HCT116 (cell line): ENCODE measurements at regions not wholly inside any gene's neighbourhood (a gene's known extent, or its start where the extent isn't known, plus 50 kb on each side); places are given as distances from the start of the nearest gene placed in this dataset.

Experiments
- ATAC-seq: fragments of 200-7000 bp; cut with Tn5 transposase; 2 replicates; pipeline ENCODE4 v1.9.1; 2020; ENCODE audit warnings: mild to moderate bottlenecking, moderate library complexity
- BruUV-seq: library from RNA; stranded (reverse); fragments of 400-500 nt; replicated peaks from 2 replicates; lab custom pipeline; 2021; lab: Mats Ljungman, UMichigan
- CTCF ChIA-PET: fragments of 300-600 bp; sonication (Branson Sonifier 250); formaldehyde crosslinking; loops from one replicate; lab custom pipeline; 2021; ENCODE audit warnings: antibody characterized with exemption; lab: Charles Lee
- POLR2A ChIA-PET: fragments of 300-600, 350-600 bp; sonication (Branson Sonifier 250); formaldehyde crosslinking; loops from one replicate; lab custom pipeline; 2021; ENCODE audit warnings: antibody characterized with exemption; lab: Charles Lee
- RAD21 ChIA-PET, 2 experiments: fragments of 300-600 bp; sonication (Branson Sonifier 250); formaldehyde crosslinking; loops; one replicate each; lab custom pipeline; 2023; ENCODE audit warnings: low total read pairs in 2 of 2; ENCODE audit not compliant: uncharacterized antibody in 2 of 2, unreplicated experiment in 2 of 2, low non-redundant PET in 1 of 2; lab: Charles Lee
- DNase-seq: peaks from one replicate; pipeline ENCODE4 v3.0.0-alpha.2; 2010; ENCODE audit warnings: low read depth, low spot score
- H2AFZ ChIP-seq: fragments of 200-600 bp; shearing (Covaris generic), sonication (generic); 2 replicates; pipeline ENCODE4 v1.6.1; 2017; ENCODE audit warnings: low read depth, mixed run types, mixed read lengths, antibody characterized with exemption, low read length; ENCODE audit not compliant: poor library complexity, severe bottlenecking
- H3K27ac ChIP-seq: 2 replicates; pipeline ENCODE4 v1.5.1; 2012; ENCODE audit warnings: low read depth, low read length
- H3K27me3 ChIP-seq: fragments of 200-600 bp; sonication (generic); 2 replicates; pipeline ENCODE4 v1.6.1; 2016; ENCODE audit warnings: mixed run types, low read length, mixed read lengths; ENCODE audit not compliant: insufficient read depth
- H3K36me3 ChIP-seq, 2 experiments: fragments of 200-500 bp in 1 of 2; fragments of 200-600 bp in 1 of 2; sonication (Bioruptor generic) in 1 of 2; sonication (generic) in 1 of 2; 2 replicates each; pipeline versions ENCODE4 v1.5.1 to v1.6.1; 2014 to 2016; ENCODE audit warnings: low read length in 2 of 2, inconsistent platforms in 1 of 2, mixed read lengths in 1 of 2, mixed run types in 1 of 2; ENCODE audit not compliant: insufficient read depth in 2 of 2, control insufficient read depth in 1 of 2
- H3K4me1 ChIP-seq, 2 experiments: fragments of 200-600 bp in 1 of 2; sonication (generic) in 1 of 2; 2 replicates each; pipeline versions ENCODE4 v1.5.1 to v1.6.1; 2012 to 2017; ENCODE audit warnings: low read length in 2 of 2, inconsistent platforms in 1 of 2, mild to moderate bottlenecking in 1 of 2, mixed read lengths in 1 of 2, mixed run types in 1 of 2, moderate library complexity in 1 of 2; ENCODE audit not compliant: insufficient read depth in 2 of 2, control insufficient read depth in 1 of 2
- H3K4me2 ChIP-seq: fragments of 200-600 bp; sonication (generic); 2 replicates; pipeline ENCODE4 v1.6.1; 2017; ENCODE audit warnings: mixed run types, low read length, mixed read lengths
- H3K4me3 ChIP-seq, 2 experiments: fragments of 200-600 bp in 1 of 2; sonication (generic) in 1 of 2; replicated peaks in 1 of 2; 2 replicates each; pipeline ENCODE4 v1.5.1; 2011 to 2016; ENCODE audit warnings: low read length in 2 of 2, control low read depth in 1 of 2, low read depth in 1 of 2, mild to moderate bottlenecking in 1 of 2, mixed read lengths in 1 of 2, mixed run types in 1 of 2
- H3K79me2 ChIP-seq: fragments of 200-600 bp; sonication (generic); 2 replicates; pipeline ENCODE4 v1.6.1; 2017; ENCODE audit warnings: mild to moderate bottlenecking, mixed run types, low read length, moderate library complexity, mixed read lengths; ENCODE audit not compliant: insufficient read depth
- H3K9ac ChIP-seq: fragments of 200-600 bp; sonication (generic); 2 replicates; pipeline ENCODE4 v1.6.1; 2016; ENCODE audit warnings: low read length, mixed read lengths
- H3K9me2 ChIP-seq: fragments of 200-600 bp; sonication (generic), shearing (Covaris generic); 2 replicates; pipeline ENCODE4 v1.6.1; 2017; ENCODE audit warnings: mixed run types, mild to moderate bottlenecking, moderate library complexity; ENCODE audit not compliant: insufficient read depth
- H3K9me3 ChIP-seq, 2 experiments: fragments of 200-500 bp in 1 of 2; fragments of 200-600 bp in 1 of 2; sonication (Bioruptor generic) in 1 of 2; sonication (generic) in 1 of 2; 2 replicates each; pipeline ENCODE4 v1.6.1; 2014 to 2017; ENCODE audit warnings: low read length in 2 of 2, mixed read lengths in 2 of 2, inconsistent platforms in 1 of 2, low read depth in 1 of 2, mild to moderate bottlenecking in 1 of 2, mixed run types in 1 of 2, moderate library complexity in 1 of 2; ENCODE audit not compliant: control insufficient read depth in 1 of 2, insufficient read depth in 1 of 2
- H4K20me1 ChIP-seq: fragments of 200-600 bp; sonication (generic), shearing (Covaris generic); 2 replicates; pipeline ENCODE4 v1.6.1; 2017; ENCODE audit warnings: mixed run types, mild to moderate bottlenecking, moderate library complexity; ENCODE audit not compliant: insufficient read depth
- CEBPB ChIP-seq: IDR thresholded peaks from 2 replicates; pipeline ENCODE4 v1.6.1; 2012; ENCODE audit warnings: low read depth
- CTCF ChIP-seq, 3 experiments: fragments of 200-600 bp in 1 of 3; sonication (generic) in 1 of 3; IDR thresholded peaks in 2 of 3; conservative IDR thresholded peaks in 1 of 3; 2 replicates each; pipeline ENCODE4 v1.5.1; 2012 to 2017; ENCODE audit warnings: low read depth in 2 of 3, low read length in 2 of 3, antibody characterized with exemption in 1 of 3, borderline replicate concordance in 1 of 3, control low read depth in 1 of 3, mild to moderate bottlenecking in 1 of 3, mixed read lengths in 1 of 3, mixed run types in 1 of 3, moderate library complexity in 1 of 3; ENCODE audit not compliant: insufficient read depth in 1 of 3
- MAX ChIP-seq: IDR thresholded peaks from 2 replicates; pipeline ENCODE4 v1.6.1; 2012
- POLR2A ChIP-seq: IDR thresholded peaks from 2 replicates; pipeline ENCODE4 v1.7.0; 2011; ENCODE audit warnings: borderline replicate concordance; ENCODE audit not compliant: insufficient read depth, insufficient read length; ENCODE audit errors: extremely low read depth
- RAD21 ChIP-seq: IDR thresholded peaks from 2 replicates; pipeline ENCODE4 v1.6.1; 2012; ENCODE audit warnings: low read depth, mild to moderate bottlenecking
- YY1 ChIP-seq: IDR thresholded peaks from 2 replicates; pipeline ENCODE4 v1.6.1; 2011; ENCODE audit warnings: low read length, low read depth, moderate library complexity, mild to moderate bottlenecking; ENCODE audit not compliant: insufficient replicate concordance; ENCODE audit errors: extremely low read depth
- ZBTB33 ChIP-seq: IDR thresholded peaks from 2 replicates; pipeline ENCODE4 v1.6.1; 2011; ENCODE audit warnings: mild to moderate bottlenecking, low read length, moderate library complexity; ENCODE audit not compliant: insufficient replicate concordance; ENCODE audit errors: extremely low read depth
- intact Hi-C: fragments of 100-400 bp; cut with micrococcal nuclease; formaldehyde crosslinking; loops from 2 replicates; pipeline ENCODE4 v1.10.0; 2022

- no peaks in the 10 kb centered on the region for H3K9me2 ChIP-seq
- no peaks in the 10 kb centered on the region for H3K4me1 ChIP-seq
- H3K9ac ChIP-seq, result no peak overlapping the region
- H3K4me3 ChIP-seq, result no peak overlapping the region
- H3K4me2 ChIP-seq, result no peak overlapping the region
- ChIA-PET RAD21 (no interaction called here), CTCF (no interaction called here), POLR2A (no interaction called here)
- no peak overlapping the region for H2AFZ ChIP-seq
- TF ChIP-seq POLR2A (no peak), RAD21 (no peak), MAX (no peak), YY1 (no peak), CEBPB (no peak), ZBTB33 (no peak), CTCF (IDR thresholded peaks at IDR 0.05 in 2 of 3, conservative IDR thresholded peaks at IDR 0.05 in 1 of 3; ENCODE audit: borderline replicate concordance in 1 of 3, insufficient read depth in 1 of 3, low read depth in 2 of 3, low read length in 2 of 3) (no peak)
- H3K27ac ChIP-seq, result no peak overlapping the region
- H3K36me3 ChIP-seq, result no peaks in the 10 kb centered on the region
- no peaks in the 10 kb centered on the region for H3K27me3 ChIP-seq
- intact Hi-C loops, result no loop called here
- no peaks in the 10 kb centered on the region for H4K20me1 ChIP-seq
- no peaks in the 10 kb centered on the region for H3K79me2 ChIP-seq
- no peaks in the 10 kb centered on the region for H3K9me3 ChIP-seq
- no TSS peak for BruUV-seq
- no peak for ATAC-seq
- DNase-seq, result no peak
These were observed 184.4 kb upstream of the PKN2 start for GRCh38 chr1:88499671-88500070.
